22Rv1 (cell line): ENCODE measurements at regions not wholly inside any gene's neighbourhood (a gene's known extent, or its start where the extent isn't known, plus 50 kb on each side); places are given as distances from the start of the nearest gene placed in this dataset.

Experiments used
- ZFX ChIP-seq: fragments of 450-650 bp; IDR thresholded peaks from 2 replicates; pipeline ENCODE4 v1.6.1; 2017; ENCODE audit warnings: antibody characterized with exemption, borderline replicate concordance
- TF ChIP-seq, protein P1 (sequence below): fragments of 450-650 bp; IDR thresholded peaks from 2 replicates; pipeline ENCODE4 v1.5.1; 2017; ENCODE audit warnings: mild to moderate bottlenecking

DNA sequence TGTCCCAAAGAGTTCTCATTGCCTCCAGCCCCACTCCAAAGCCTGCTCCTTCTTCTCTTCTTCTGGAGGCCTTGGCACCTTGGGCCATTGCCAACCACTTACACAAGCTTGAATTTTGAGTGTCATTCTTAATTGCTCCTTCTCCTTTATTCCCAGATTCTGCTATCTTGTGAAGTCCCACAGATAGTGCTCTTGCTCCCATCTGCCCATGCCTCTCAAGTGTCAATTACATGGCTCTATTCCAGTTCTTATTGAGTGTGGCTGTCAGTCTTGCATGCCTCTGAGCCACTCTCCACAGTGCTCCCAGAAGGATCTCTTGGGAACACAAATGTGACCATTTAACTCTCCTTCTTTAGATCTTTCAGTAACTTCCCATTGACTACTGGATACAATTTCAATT lies 117.3 kb upstream of the SFRP2 start:
- TF ChIP-seq, protein P1, sequence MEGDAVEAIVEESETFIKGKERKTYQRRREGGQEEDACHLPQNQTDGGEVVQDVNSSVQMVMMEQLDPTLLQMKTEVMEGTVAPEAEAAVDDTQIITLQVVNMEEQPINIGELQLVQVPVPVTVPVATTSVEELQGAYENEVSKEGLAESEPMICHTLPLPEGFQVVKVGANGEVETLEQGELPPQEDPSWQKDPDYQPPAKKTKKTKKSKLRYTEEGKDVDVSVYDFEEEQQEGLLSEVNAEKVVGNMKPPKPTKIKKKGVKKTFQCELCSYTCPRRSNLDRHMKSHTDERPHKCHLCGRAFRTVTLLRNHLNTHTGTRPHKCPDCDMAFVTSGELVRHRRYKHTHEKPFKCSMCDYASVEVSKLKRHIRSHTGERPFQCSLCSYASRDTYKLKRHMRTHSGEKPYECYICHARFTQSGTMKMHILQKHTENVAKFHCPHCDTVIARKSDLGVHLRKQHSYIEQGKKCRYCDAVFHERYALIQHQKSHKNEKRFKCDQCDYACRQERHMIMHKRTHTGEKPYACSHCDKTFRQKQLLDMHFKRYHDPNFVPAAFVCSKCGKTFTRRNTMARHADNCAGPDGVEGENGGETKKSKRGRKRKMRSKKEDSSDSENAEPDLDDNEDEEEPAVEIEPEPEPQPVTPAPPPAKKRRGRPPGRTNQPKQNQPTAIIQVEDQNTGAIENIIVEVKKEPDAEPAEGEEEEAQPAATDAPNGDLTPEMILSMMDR, result no peak
- no peak for TF ChIP-seq ZFX
